Astrocyte (in vitro differentiated cells and primary cell): ENCODE measurements at regions not wholly inside any gene's neighbourhood (a gene's known extent, or its start where the extent isn't known, plus 50 kb on each side); places are given as distances from the start of the nearest gene placed in this dataset.

Source experiments
- DNase-seq: peaks from one replicate; pipeline ENCODE4 v3.0.0-alpha.2; 2010; ENCODE audit warnings: low read depth
- FAIRE-seq: peaks from 2 replicates; lab custom pipeline; 2011; peaks lifted over from hg19 to GRCh38; lab: Jason Lieb, UNC
- H2AFZ ChIP-seq: 2 replicates; pipeline ENCODE4 v1.6.0; 2012; ENCODE audit warnings: low read depth, low read length, inconsistent platforms
- H3K27ac ChIP-seq: 2 replicates; pipeline ENCODE4 v1.5.1; 2011; ENCODE audit warnings: low read depth, low read length, inconsistent platforms
- H3K27me3 ChIP-seq: 2 replicates; pipeline ENCODE4 v1.6.0; 2011; ENCODE audit warnings: low read length, inconsistent platforms; ENCODE audit not compliant: insufficient read depth
- H3K36me3 ChIP-seq: 2 replicates; pipeline ENCODE4 v1.5.1; 2011; ENCODE audit warnings: low read length, inconsistent platforms; ENCODE audit not compliant: insufficient read depth
- H3K4me1 ChIP-seq: 2 replicates; pipeline ENCODE4 v1.5.1; 2011; ENCODE audit warnings: low read length, inconsistent platforms; ENCODE audit not compliant: insufficient read depth
- H3K4me2 ChIP-seq: 2 replicates; pipeline ENCODE4 v1.6.0; 2012; ENCODE audit warnings: low read length, inconsistent platforms
- H3K4me3 ChIP-seq: 2 replicates; pipeline ENCODE4 v1.5.1; 2011; ENCODE audit warnings: low read depth, mild to moderate bottlenecking, low read length, inconsistent platforms; ENCODE audit not compliant: insufficient read depth
- H3K79me2 ChIP-seq: 2 replicates; pipeline ENCODE4 v1.6.0; 2012; ENCODE audit warnings: mild to moderate bottlenecking, low read length, inconsistent platforms; ENCODE audit not compliant: insufficient read depth
- H3K9ac ChIP-seq: 2 replicates; pipeline ENCODE4 v1.6.0; 2012; ENCODE audit warnings: mild to moderate bottlenecking, low read length, inconsistent platforms
- H3K9me3 ChIP-seq: 2 replicates; pipeline ENCODE4 v1.5.1; 2012; ENCODE audit warnings: low read depth, mild to moderate bottlenecking, low read length, inconsistent platforms; ENCODE audit not compliant: insufficient read depth
- H4K20me1 ChIP-seq: 2 replicates; pipeline ENCODE4 v1.6.0; 2012; ENCODE audit warnings: low read length, inconsistent platforms; ENCODE audit not compliant: insufficient read depth
- H3K27ac Mint-ChIP-seq: one replicate; pipeline ENCODE4 v1.8.0; 2021; ENCODE audit warnings: mild to moderate bottlenecking, mixed read lengths; ENCODE audit not compliant: unreplicated experiment
- H3K27me3 Mint-ChIP-seq: one replicate; pipeline ENCODE4 v1.8.0; 2021; ENCODE audit warnings: low read depth, mixed read lengths; ENCODE audit not compliant: unreplicated experiment
- H3K36me3 Mint-ChIP-seq: one replicate; pipeline ENCODE4 v1.8.0; 2021; ENCODE audit warnings: low read depth, mixed read lengths; ENCODE audit not compliant: unreplicated experiment
- H3K4me1 Mint-ChIP-seq: one replicate; pipeline ENCODE4 v1.8.0; 2021; ENCODE audit warnings: low read depth, mixed read lengths; ENCODE audit not compliant: unreplicated experiment
- H3K4me3 Mint-ChIP-seq: one replicate; pipeline ENCODE4 v1.8.0; 2021; ENCODE audit warnings: mild to moderate bottlenecking, moderate library complexity, mixed read lengths; ENCODE audit not compliant: unreplicated experiment
- H3K9me3 Mint-ChIP-seq: one replicate; pipeline ENCODE4 v1.8.0; 2021; ENCODE audit warnings: mild to moderate bottlenecking, mixed read lengths; ENCODE audit not compliant: unreplicated experiment
- EZH2 ChIP-seq: IDR thresholded peaks from 2 replicates; pipeline ENCODE4 v1.6.1; 2012; ENCODE audit warnings: mild to moderate bottlenecking, low read length, inconsistent platforms; ENCODE audit not compliant: insufficient read depth
- TF ChIP-seq, protein P1 (sequence below): IDR thresholded peaks from 2 replicates; pipeline ENCODE4 v1.5.1; 2011; ENCODE audit warnings: low read depth, mild to moderate bottlenecking, inconsistent platforms, low read length, moderate library complexity; ENCODE audit not compliant: insufficient read depth

- Mint-ChIP-seq H3K9me3 (no peaks in the 10 kb centered on the region), H3K4me1 (peaks cover 7% of the 10 kb centered on the region), H3K27me3 (peaks cover 2% of the 10 kb centered on the region), H3K4me3 (no peak overlapping the region), H3K36me3 (no peaks in the 10 kb centered on the region), H3K27ac (no peak overlapping the region)
- Histone ChIP-seq H3K4me3 (no peak overlapping the region), H3K27me3 (no peaks in the 10 kb centered on the region), H3K9ac (no peak overlapping the region), H3K4me2 (no peak overlapping the region), H3K27ac (no peak overlapping the region), H4K20me1 (no peaks in the 10 kb centered on the region), H3K9me3 (no peaks in the 10 kb centered on the region), H2AFZ (no peak overlapping the region), H3K4me1 (no peaks in the 10 kb centered on the region), H3K36me3 (no peaks in the 10 kb centered on the region), H3K79me2 (no peaks in the 10 kb centered on the region)
- FAIRE-seq = no peak
- DNase-seq = no peak
- TF ChIP-seq EZH2 = no peak
- TF ChIP-seq, protein P1, sequence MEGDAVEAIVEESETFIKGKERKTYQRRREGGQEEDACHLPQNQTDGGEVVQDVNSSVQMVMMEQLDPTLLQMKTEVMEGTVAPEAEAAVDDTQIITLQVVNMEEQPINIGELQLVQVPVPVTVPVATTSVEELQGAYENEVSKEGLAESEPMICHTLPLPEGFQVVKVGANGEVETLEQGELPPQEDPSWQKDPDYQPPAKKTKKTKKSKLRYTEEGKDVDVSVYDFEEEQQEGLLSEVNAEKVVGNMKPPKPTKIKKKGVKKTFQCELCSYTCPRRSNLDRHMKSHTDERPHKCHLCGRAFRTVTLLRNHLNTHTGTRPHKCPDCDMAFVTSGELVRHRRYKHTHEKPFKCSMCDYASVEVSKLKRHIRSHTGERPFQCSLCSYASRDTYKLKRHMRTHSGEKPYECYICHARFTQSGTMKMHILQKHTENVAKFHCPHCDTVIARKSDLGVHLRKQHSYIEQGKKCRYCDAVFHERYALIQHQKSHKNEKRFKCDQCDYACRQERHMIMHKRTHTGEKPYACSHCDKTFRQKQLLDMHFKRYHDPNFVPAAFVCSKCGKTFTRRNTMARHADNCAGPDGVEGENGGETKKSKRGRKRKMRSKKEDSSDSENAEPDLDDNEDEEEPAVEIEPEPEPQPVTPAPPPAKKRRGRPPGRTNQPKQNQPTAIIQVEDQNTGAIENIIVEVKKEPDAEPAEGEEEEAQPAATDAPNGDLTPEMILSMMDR = no peak
Observed at GRCh38 chr16:63695347-63695746, 1426.5 kb downstream of the CDH11 start.

DNA sequence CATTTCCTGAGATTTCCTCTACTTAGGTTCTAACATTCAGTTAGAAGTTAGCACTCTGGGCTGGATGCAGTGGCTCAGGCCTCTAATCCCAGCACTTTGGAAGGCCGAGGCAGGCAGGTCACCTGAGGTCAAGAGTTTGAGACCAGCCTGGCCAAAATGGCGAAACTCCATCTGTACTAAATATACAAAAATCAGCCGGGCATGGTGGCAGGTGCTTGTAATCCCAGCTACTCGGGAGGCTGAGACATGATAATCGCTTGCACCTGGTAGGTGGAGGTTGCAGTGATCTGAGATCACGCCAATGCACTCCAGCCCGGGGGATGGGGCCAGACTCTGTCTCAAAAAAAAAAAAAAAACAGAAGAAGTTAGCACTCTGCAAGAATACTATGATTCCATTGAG lies 1430.9 kb downstream of the CDH11 start:
- no peak overlapping the region for H3K27ac ChIP-seq
- no peaks in the 10 kb centered on the region for H4K20me1 ChIP-seq
- FAIRE-seq = no peak
- H3K9ac ChIP-seq = no peak overlapping the region
- H3K36me3 ChIP-seq = no peaks in the 10 kb centered on the region
- H3K27ac Mint-ChIP-seq = no peak overlapping the region
- no peaks in the 10 kb centered on the region for H3K36me3 Mint-ChIP-seq
- no peaks in the 10 kb centered on the region for H3K27me3 ChIP-seq
- peaks cover 4% of the 10 kb centered on the region for H3K9me3 Mint-ChIP-seq
- no peak overlapping the region for H2AFZ ChIP-seq
- H3K9me3 ChIP-seq = peaks cover 3% of the 10 kb centered on the region
- H3K4me1 Mint-ChIP-seq = peaks cover 7% of the 10 kb centered on the region
- H3K4me3 Mint-ChIP-seq = no peak overlapping the region
- no peak for DNase-seq
- no peaks in the 10 kb centered on the region for H3K79me2 ChIP-seq
- TF ChIP-seq, protein P1 = no peak
- TF ChIP-seq EZH2 = no peak
- no peak overlapping the region for H3K4me3 ChIP-seq
- H3K4me2 ChIP-seq = no peak overlapping the region
- H3K27me3 Mint-ChIP-seq = no peaks in the 10 kb centered on the region
- no peaks in the 10 kb centered on the region for H3K4me1 ChIP-seq

DNA sequence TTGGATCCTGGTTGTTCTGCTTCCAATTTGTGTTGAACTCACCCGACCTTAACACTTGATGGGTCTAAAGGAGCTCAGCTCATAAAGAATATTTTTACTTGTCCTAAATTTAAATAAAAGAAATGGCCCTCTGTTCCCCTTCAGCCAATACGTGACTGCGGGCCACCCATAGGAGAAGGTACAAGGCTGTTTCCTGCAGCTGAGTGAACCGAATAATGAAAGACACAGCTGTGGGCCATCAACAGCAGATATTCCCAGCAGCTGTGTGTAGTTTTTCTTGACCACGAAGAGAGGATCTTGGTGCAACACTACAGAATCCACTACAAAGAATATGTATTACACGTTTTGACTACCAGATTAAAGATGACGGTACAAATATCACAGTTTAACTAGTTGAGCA lies 1431.6 kb downstream of the CDH11 start:
- DNase-seq = no peak
- H3K4me1 Mint-ChIP-seq = peaks cover 5% of the 10 kb centered on the region
- Histone ChIP-seq H4K20me1 (no peaks in the 10 kb centered on the region), H3K4me3 (no peak overlapping the region), H3K9ac (no peak overlapping the region), H3K4me1 (no peaks in the 10 kb centered on the region), H3K27me3 (no peaks in the 10 kb centered on the region), H3K36me3 (no peaks in the 10 kb centered on the region), H3K4me2 (no peak overlapping the region), H3K79me2 (no peaks in the 10 kb centered on the region), H3K9me3 (peaks cover 3% of the 10 kb centered on the region), H3K27ac (no peak overlapping the region), H2AFZ (no peak overlapping the region)
- FAIRE-seq = no peak
- no peak overlapping the region for H3K4me3 Mint-ChIP-seq
- no peaks in the 10 kb centered on the region for H3K27me3 Mint-ChIP-seq
- TF ChIP-seq EZH2 = no peak
- TF ChIP-seq, protein P1 = no peak
- no peak overlapping the region for H3K27ac Mint-ChIP-seq
- no peaks in the 10 kb centered on the region for H3K36me3 Mint-ChIP-seq
- peaks cover 4% of the 10 kb centered on the region for H3K9me3 Mint-ChIP-seq
